Urinary bladder (tissue), 3 donors: ENCODE measurements at regions not wholly inside any gene's neighbourhood (a gene's known extent, or its start where the extent isn't known, plus 50 kb on each side); places are given as distances from the start of the nearest gene placed in this dataset.

Source experiments
- DNase-seq: peaks from one replicate; pipeline ENCODE4 v3.0.0-alpha.2; 2015; ENCODE audit errors: extremely low spot score
- H3K27ac ChIP-seq: one replicate; pipeline ENCODE4 v1.5.1; 2013; ENCODE audit warnings: low read depth, mild to moderate bottlenecking, moderate library complexity
- H3K36me3 ChIP-seq: one replicate; pipeline ENCODE4 v1.6.1; 2013; ENCODE audit warnings: mild to moderate bottlenecking, moderate library complexity; ENCODE audit not compliant: insufficient read depth
- H3K4me1 ChIP-seq: one replicate; pipeline ENCODE4 v1.6.1; 2013; ENCODE audit warnings: mild to moderate bottlenecking, moderate library complexity; ENCODE audit not compliant: insufficient read depth
- H3K4me3 ChIP-seq: one replicate; pipeline ENCODE4 v1.5.1; 2013; ENCODE audit warnings: low read depth, low read length
- WGBS: extraction: QIAGEN DNeasy Blood & Tissue Kit; methylation state at CpG from one replicate; pipeline ENCODE4 v1.1.7; 2013; 5-methylcytosine and 5-hydroxymethylcytosine counted together
- donor health status: healthy with polysubstance abuse.
- donor health status: healthy.

- WGBS, result 94% methylated on average over 5 of the region's 5 CpGs
- no peak overlapping the region for H3K4me3 ChIP-seq
- no peaks in the 10 kb centered on the region for H3K4me1 ChIP-seq
- H3K36me3 ChIP-seq, result no peaks in the 10 kb centered on the region
- DNase-seq, result no peak
- no peak overlapping the region for H3K27ac ChIP-seq
Observed at GRCh38 chr4:133995243-133995960, 206.2 kb downstream of the PABPC4L start.

GRCh38 chr4:133982533-133983224, 218.9 kb downstream of the PABPC4L start:
- no peaks in the 10 kb centered on the region for H3K36me3 ChIP-seq
- H3K4me3 ChIP-seq, result no peak overlapping the region
- H3K27ac ChIP-seq, result no peak overlapping the region
- H3K4me1 ChIP-seq, result no peaks in the 10 kb centered on the region
- DNase-seq, result no peak
- WGBS, result 31% methylated on average over 1 of the region's 1 CpG

GRCh38 chr4:133981327-133981726, 220.3 kb downstream of the PABPC4L start:
- Histone ChIP-seq H3K27ac (no peak overlapping the region), H3K36me3 (no peaks in the 10 kb centered on the region), H3K4me3 (no peak overlapping the region), H3K4me1 (no peaks in the 10 kb centered on the region)
- no peak for DNase-seq
- WGBS, result 95% methylated on average over 2 of the region's 2 CpGs

- 92% methylated on average over 2 of the region's 2 CpGs for WGBS
- DNase-seq, result no peak
- Histone ChIP-seq H3K36me3 (no peaks in the 10 kb centered on the region), H3K4me1 (no peaks in the 10 kb centered on the region), H3K27ac (no peak overlapping the region), H3K4me3 (no peak overlapping the region)
Observed at GRCh38 chr4:133972586-133972985, 229.0 kb downstream of the PABPC4L start.

- H3K27ac ChIP-seq, result no peak overlapping the region
- H3K4me1 ChIP-seq, result no peaks in the 10 kb centered on the region
- peak; percentile 2 for DNase-seq
- no peaks in the 10 kb centered on the region for H3K36me3 ChIP-seq
- no peak overlapping the region for H3K4me3 ChIP-seq
- WGBS, result 53% methylated on average over 4 of the region's 4 CpGs
Observed at GRCh38 chr4:133969202-133969848, 232.3 kb downstream of the PABPC4L start.

GRCh38 chr4:133968174-133968573, 233.4 kb downstream of the PABPC4L start:
- 62% methylated on average over 3 of the region's 3 CpGs for WGBS
- Histone ChIP-seq H3K27ac (no peak overlapping the region), H3K36me3 (no peaks in the 10 kb centered on the region), H3K4me1 (no peaks in the 10 kb centered on the region), H3K4me3 (no peak overlapping the region)
- no peak for DNase-seq

GRCh38 chr4:133960975-133961374, 240.6 kb downstream of the PABPC4L start:
- 92% methylated on average over 2 of the region's 2 CpGs for WGBS
- Histone ChIP-seq H3K27ac (no peak overlapping the region), H3K4me1 (no peaks in the 10 kb centered on the region), H3K36me3 (no peaks in the 10 kb centered on the region), H3K4me3 (no peak overlapping the region)
- DNase-seq, result no peak

- no peak overlapping the region for H3K27ac ChIP-seq
- H3K4me3 ChIP-seq, result no peak overlapping the region
- no peak for DNase-seq
- no peaks in the 10 kb centered on the region for H3K4me1 ChIP-seq
- WGBS, result 71% methylated on average over 1 of the region's 1 CpG
- H3K36me3 ChIP-seq, result no peaks in the 10 kb centered on the region
Observed at GRCh38 chr4:133943081-133943480, 258.5 kb downstream of the PABPC4L start.

- no peak overlapping the region for H3K27ac ChIP-seq
- DNase-seq, result no peak
- H3K4me3 ChIP-seq, result no peak overlapping the region
- no peaks in the 10 kb centered on the region for H3K36me3 ChIP-seq
- no peaks in the 10 kb centered on the region for H3K4me1 ChIP-seq
Observed at GRCh38 chr4:133938061-133938460, 263.5 kb downstream of the PABPC4L start.

GRCh38 chr4:133929531-133930239, 271.9 kb downstream of the PABPC4L start:
- whole genome bisulfite sequencing, result 80% methylated on average over 1 of the region's 1 CpG
- Histone ChIP-seq H3K36me3 (no peaks in the 10 kb centered on the region), H3K4me1 (no peaks in the 10 kb centered on the region), H3K4me3 (no peak overlapping the region), H3K27ac (no peak overlapping the region)
- DNase-seq, result no peak

- no peak for DNase-seq
- 78% methylated on average over 8 of the region's 8 CpGs for WGBS
- no peak overlapping the region for H3K27ac ChIP-seq
Observed at GRCh38 chr4:133921280-133922195, 280.1 kb downstream of the PABPC4L start.

GRCh38 chr4:133920236-133920635, 281.4 kb downstream of the PABPC4L start:
- no peak for DNase-seq
- WGBS, result 86% methylated on average over 2 of the region's 2 CpGs
- Histone ChIP-seq H3K36me3 (no peaks in the 10 kb centered on the region), H3K27ac (no peak overlapping the region), H3K4me3 (no peak overlapping the region), H3K4me1 (no peaks in the 10 kb centered on the region)

More at GRCh38 chr4:133921280-133922195, 280.1 kb downstream of the PABPC4L start:
- H3K4me3 ChIP-seq, result no peak overlapping the region
- no peaks in the 10 kb centered on the region for H3K4me1 ChIP-seq
- H3K36me3 ChIP-seq, result no peaks in the 10 kb centered on the region

GRCh38 chr4:133910165-133910564, 291.4 kb downstream of the PABPC4L start:
- no peak for DNase-seq
- H3K27ac ChIP-seq, result no peak overlapping the region
- no peaks in the 10 kb centered on the region for H3K36me3 ChIP-seq
- H3K4me1 ChIP-seq, result no peaks in the 10 kb centered on the region
- H3K4me3 ChIP-seq, result no peak overlapping the region
- 83% methylated on average over 3 of the region's 3 CpGs for WGBS
